Chondrocyte (in vitro differentiated cells): ENCODE measurements at regions not wholly inside any gene's neighbourhood (a gene's known extent, or its start where the extent isn't known, plus 50 kb on each side); places are given as distances from the start of the nearest gene placed in this dataset.

Source experiments
- DNase-seq: peaks from one replicate; pipeline ENCODE4 v3.0.0; 2021; ENCODE audit warnings: mixed read lengths, low spot score
- H3K27ac Mint-ChIP-seq: one replicate; pipeline ENCODE4 v1.8.0; 2021; ENCODE audit warnings: mild to moderate bottlenecking, moderate library complexity, mixed read lengths; ENCODE audit not compliant: unreplicated experiment
- H3K27me3 Mint-ChIP-seq: 2 replicates; pipeline ENCODE4 v1.8.0; 2021; ENCODE audit warnings: low read depth, mixed read lengths
- H3K36me3 Mint-ChIP-seq: 2 replicates; pipeline ENCODE4 v1.8.0; 2021; ENCODE audit warnings: low read depth, mixed read lengths
- H3K4me1 Mint-ChIP-seq: 2 replicates; pipeline ENCODE4 v1.8.0; 2021; ENCODE audit warnings: low read depth, mild to moderate bottlenecking, mixed read lengths
- H3K4me3 Mint-ChIP-seq: one replicate; pipeline ENCODE4 v1.8.0; 2021; ENCODE audit warnings: mild to moderate bottlenecking, moderate library complexity, mixed read lengths; ENCODE audit not compliant: unreplicated experiment
- H3K9me3 Mint-ChIP-seq: 2 replicates; pipeline ENCODE4 v1.8.0; 2021; ENCODE audit warnings: low read depth, mixed read lengths
- CTCF ChIP-seq: fragments of 200-600 bp; sonication (generic); IDR thresholded peaks from 2 replicates; pipeline ENCODE4 v1.5.0; 2021; ENCODE audit warnings: antibody characterized with exemption, mild to moderate bottlenecking, moderate library complexity

- no peak for TF ChIP-seq CTCF
- Mint-ChIP-seq H3K27ac (no peak overlapping the region), H3K9me3 (no peaks in the 10 kb centered on the region), H3K36me3 (peaks cover 2% of the 10 kb centered on the region), H3K27me3 (no peaks in the 10 kb centered on the region), H3K4me3 (no peak overlapping the region), H3K4me1 (peaks cover 6% of the 10 kb centered on the region)
- DNase-seq = no peak
Observed at GRCh38 chr9:13967438-13967837, 346.5 kb downstream of the NFIB start.

- Mint-ChIP-seq H3K27me3 (no peaks in the 10 kb centered on the region), H3K4me3 (no peak overlapping the region), H3K4me1 (peaks cover 9% of the 10 kb centered on the region), H3K27ac (no peak overlapping the region), H3K9me3 (no peaks in the 10 kb centered on the region), H3K36me3 (peaks cover 2% of the 10 kb centered on the region)
- TF ChIP-seq CTCF = no peak
- DNase-seq = no peak
Observed at GRCh38 chr9:13967011-13967410, 346.9 kb downstream of the NFIB start.

GRCh38 chr9:13963005-13963653 is 350.8 kb downstream of the NFIB start:
- Mint-ChIP-seq H3K36me3 (no peaks in the 10 kb centered on the region), H3K9me3 (no peaks in the 10 kb centered on the region), H3K4me3 (no peak overlapping the region), H3K27ac (no peak overlapping the region), H3K4me1 (peaks cover 6% of the 10 kb centered on the region), H3K27me3 (no peaks in the 10 kb centered on the region)
- no peak for TF ChIP-seq CTCF
- DNase-seq = no peak

GRCh38 chr9:13962006-13962405 is 351.9 kb downstream of the NFIB start:
- H3K4me3 Mint-ChIP-seq = no peak overlapping the region
- H3K9me3 Mint-ChIP-seq = no peaks in the 10 kb centered on the region
- no peak for DNase-seq
- H3K36me3 Mint-ChIP-seq = no peaks in the 10 kb centered on the region
- no peak overlapping the region for H3K27ac Mint-ChIP-seq
- peaks cover 9% of the 10 kb centered on the region for H3K4me1 Mint-ChIP-seq
- no peak for TF ChIP-seq CTCF
- H3K27me3 Mint-ChIP-seq = no peaks in the 10 kb centered on the region

- Mint-ChIP-seq H3K27ac (no peak overlapping the region), H3K27me3 (no peaks in the 10 kb centered on the region), H3K4me1 (peaks cover 10% of the 10 kb centered on the region), H3K4me3 (no peak overlapping the region), H3K9me3 (no peaks in the 10 kb centered on the region), H3K36me3 (no peaks in the 10 kb centered on the region)
- no peak for TF ChIP-seq CTCF
- no peak for DNase-seq
Observed at GRCh38 chr9:13960011-13960765, 353.8 kb downstream of the NFIB start.
